ENCODE measurements at regions not wholly inside any gene's neighbourhood (a gene's known extent, or its start where the extent isn't known, plus 50 kb on each side); places are given as distances from the start of the nearest gene placed in this dataset.
A peak's percentile ranks its signal among the peaks of the same experiment; 100 is the strongest.

DNA sequence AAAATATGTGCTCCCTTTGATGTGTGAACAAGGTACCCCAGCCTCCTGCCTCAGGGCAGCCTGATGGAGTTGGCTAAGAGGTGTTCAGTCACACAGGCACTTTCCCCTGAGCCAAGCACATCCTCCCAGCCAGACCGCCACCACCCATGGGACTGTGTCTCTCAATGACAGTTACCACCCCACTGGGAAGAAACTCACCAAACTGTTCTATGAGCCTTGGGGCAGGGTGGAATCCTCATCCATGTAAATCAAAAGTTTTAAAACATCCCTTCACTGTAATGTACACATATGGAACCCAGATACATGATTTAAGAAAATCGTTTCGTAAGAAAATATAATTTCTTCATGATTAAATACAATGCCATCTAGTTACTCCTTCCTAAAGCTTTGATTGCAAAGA lies 138.4 kb upstream of the LSM14A start:
- no peaks in the 10 kb centered on the region for H3K36me3 ChIP-seq (replicated peaks in 1 of 2; ENCODE audit: control insufficient read depth in 2 of 2, insufficient read depth in 2 of 2, low read length in 2 of 2)
- no peak overlapping the region for H2BK5ac ChIP-seq (ENCODE audit: low read length)
- H3K18ac ChIP-seq (ENCODE audit: low read length), result no peak overlapping the region
- no peak overlapping the region for H3K4me2 ChIP-seq (ENCODE audit: insufficient read depth, low read length, poor library complexity, severe bottlenecking)
- H3K23ac ChIP-seq (ENCODE audit: low read depth, low read length, poor library complexity), result no peak overlapping the region
- H3K27ac ChIP-seq (replicated peaks; ENCODE audit: low read length), result no peak overlapping the region
- no peaks in the 10 kb centered on the region for H3K79me1 ChIP-seq (ENCODE audit: low read depth, low read length)
- no peaks in the 10 kb centered on the region for H3K4me1 ChIP-seq (ENCODE audit: control insufficient read depth in 2 of 2, insufficient read depth in 1 of 2, low read depth in 1 of 2, low read length in 2 of 2)
- no peak for DNase-seq (ENCODE audit: low spot score)
- no peak overlapping the region for H2BK15ac ChIP-seq (ENCODE audit: low read length)
- WGBS, 2 donors (ENCODE audit: extremely low coverage in 2 of 2, insufficient read length in 2 of 2, insufficient replicate concordance in 1 of 2), result no CpG with 5 or more reads among the region's 3 CpGs
- no peak overlapping the region for H4K8ac ChIP-seq (ENCODE audit: low read depth, low read length)
- H3K9me3 ChIP-seq (replicated peaks in 1 of 2; ENCODE audit: control insufficient read depth in 2 of 2, insufficient read depth in 1 of 2, low read depth in 1 of 2, low read length in 2 of 2), result no peaks in the 10 kb centered on the region
- H3K4me3 ChIP-seq (ENCODE audit: low read length in 2 of 2), result peak overlapping the region in 1 of 2 donors; percentile 20
- H2BK12ac ChIP-seq (ENCODE audit: low read length), result no peak overlapping the region
- H3K14ac ChIP-seq (ENCODE audit: low read length), result no peak overlapping the region
- no peak overlapping the region for H2AFZ ChIP-seq (ENCODE audit: low read length)
- no peaks in the 10 kb centered on the region for H3K27me3 ChIP-seq (ENCODE audit: control insufficient read depth in 3 of 3, insufficient read depth in 3 of 3, low read depth in 1 of 3, low read length in 3 of 3)
- no peak overlapping the region for H4K91ac ChIP-seq (ENCODE audit: low read depth, low read length, poor library complexity)
- H2AK5ac ChIP-seq (ENCODE audit: low read depth, low read length), result no peak overlapping the region
- H2BK120ac ChIP-seq (ENCODE audit: low read depth, low read length), result no peak overlapping the region
- H3K4ac ChIP-seq (ENCODE audit: low read length), result no peak overlapping the region
- H3K9ac ChIP-seq (ENCODE audit: low read depth, low read length, poor library complexity), result no peak overlapping the region

DNA sequence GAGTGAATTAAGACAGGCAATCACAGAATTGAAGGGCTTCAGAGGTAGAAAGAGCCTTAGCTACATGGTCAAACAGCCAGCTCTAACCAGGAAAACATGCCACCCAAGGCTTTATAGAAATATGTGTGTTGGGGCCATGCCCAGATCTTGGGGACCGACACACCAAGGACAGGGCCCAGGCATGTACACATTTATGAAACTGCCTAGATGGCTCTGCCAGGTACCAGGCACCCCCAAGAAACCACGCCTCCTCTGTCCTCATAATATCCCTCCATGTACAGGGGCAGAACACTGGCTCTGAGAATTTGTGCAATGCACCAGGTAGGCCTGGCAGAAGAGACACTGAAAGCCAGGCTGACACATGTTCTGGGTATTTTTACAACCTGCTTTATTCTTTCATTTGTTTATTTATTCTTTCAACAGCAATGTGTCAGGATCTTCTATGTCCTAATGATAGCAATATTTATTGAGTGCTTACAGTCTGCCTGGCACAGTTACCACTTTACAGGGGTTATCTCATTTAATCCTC lies 137.9 kb upstream of the LSM14A start:
- H3K4me3 ChIP-seq (ENCODE audit: low read length in 2 of 2), result no peak overlapping the region
- no peak overlapping the region for H2BK12ac ChIP-seq (ENCODE audit: low read length)
- H2BK15ac ChIP-seq (ENCODE audit: low read length), result no peak overlapping the region
- no peak overlapping the region for H3K27ac ChIP-seq (replicated peaks; ENCODE audit: low read length)
- H2BK5ac ChIP-seq (ENCODE audit: low read length), result no peak overlapping the region
- no peak overlapping the region for H4K91ac ChIP-seq (ENCODE audit: low read depth, low read length, poor library complexity)
- no peak overlapping the region for H3K18ac ChIP-seq (ENCODE audit: low read length)
- DNase-seq (ENCODE audit: low spot score), result no peak
- no peak overlapping the region for H3K23ac ChIP-seq (ENCODE audit: low read depth, low read length, poor library complexity)
- H3K14ac ChIP-seq (ENCODE audit: low read length), result no peak overlapping the region
- H3K9ac ChIP-seq (ENCODE audit: low read depth, low read length, poor library complexity), result no peak overlapping the region
- H2AK5ac ChIP-seq (ENCODE audit: low read depth, low read length), result no peak overlapping the region
- no peaks in the 10 kb centered on the region for H3K36me3 ChIP-seq (replicated peaks in 1 of 2; ENCODE audit: control insufficient read depth in 2 of 2, insufficient read depth in 2 of 2, low read length in 2 of 2)
- no peak overlapping the region for H2BK120ac ChIP-seq (ENCODE audit: low read depth, low read length)
- H3K4me1 ChIP-seq (ENCODE audit: control insufficient read depth in 2 of 2, insufficient read depth in 1 of 2, low read depth in 1 of 2, low read length in 2 of 2), result no peaks in the 10 kb centered on the region
- H4K8ac ChIP-seq (ENCODE audit: low read depth, low read length), result no peak overlapping the region
- H3K27me3 ChIP-seq (ENCODE audit: control insufficient read depth in 3 of 3, insufficient read depth in 3 of 3, low read depth in 1 of 3, low read length in 3 of 3), result no peaks in the 10 kb centered on the region
- no peaks in the 10 kb centered on the region for H3K9me3 ChIP-seq (replicated peaks in 1 of 2; ENCODE audit: control insufficient read depth in 2 of 2, insufficient read depth in 1 of 2, low read depth in 1 of 2, low read length in 2 of 2)
- no CpG with 5 or more reads among the region's 2 CpGs for WGBS, 2 donors (ENCODE audit: extremely low coverage in 2 of 2, insufficient read length in 2 of 2, insufficient replicate concordance in 1 of 2)
- no peaks in the 10 kb centered on the region for H3K79me1 ChIP-seq (ENCODE audit: low read depth, low read length)
- no peak overlapping the region for H3K4ac ChIP-seq (ENCODE audit: low read length)
- no peak overlapping the region for H2AFZ ChIP-seq (ENCODE audit: low read length)
- H3K4me2 ChIP-seq (ENCODE audit: insufficient read depth, low read length, poor library complexity, severe bottlenecking), result no peak overlapping the region

- no peak overlapping the region for H2AFZ ChIP-seq (ENCODE audit: low read length)
- no peak overlapping the region for H4K91ac ChIP-seq (ENCODE audit: low read depth, low read length, poor library complexity)
- no peak overlapping the region for H3K23ac ChIP-seq (ENCODE audit: low read depth, low read length, poor library complexity)
- no peak overlapping the region for H3K4me3 ChIP-seq (ENCODE audit: low read length in 2 of 2)
- H3K27ac ChIP-seq (replicated peaks; ENCODE audit: low read length), result no peak overlapping the region
- no peak overlapping the region for H3K4ac ChIP-seq (ENCODE audit: low read length)
- no peak overlapping the region for H2BK15ac ChIP-seq (ENCODE audit: low read length)
- H3K4me1 ChIP-seq (ENCODE audit: control insufficient read depth in 2 of 2, insufficient read depth in 1 of 2, low read depth in 1 of 2, low read length in 2 of 2), result no peaks in the 10 kb centered on the region
- no peak overlapping the region for H3K18ac ChIP-seq (ENCODE audit: low read length)
- H3K36me3 ChIP-seq (replicated peaks in 1 of 2; ENCODE audit: control insufficient read depth in 2 of 2, insufficient read depth in 2 of 2, low read length in 2 of 2), result no peaks in the 10 kb centered on the region
- no peak overlapping the region for H4K8ac ChIP-seq (ENCODE audit: low read depth, low read length)
- H3K4me2 ChIP-seq (ENCODE audit: insufficient read depth, low read length, poor library complexity, severe bottlenecking), result no peak overlapping the region
- no peaks in the 10 kb centered on the region for H3K79me1 ChIP-seq (ENCODE audit: low read depth, low read length)
- H2BK120ac ChIP-seq (ENCODE audit: low read depth, low read length), result no peak overlapping the region
- no CpG with 5 or more reads among the region's 15 CpGs for WGBS, 2 donors (ENCODE audit: extremely low coverage in 2 of 2, insufficient read length in 2 of 2, insufficient replicate concordance in 1 of 2)
- H2BK5ac ChIP-seq (ENCODE audit: low read length), result no peak overlapping the region
- H2AK5ac ChIP-seq (ENCODE audit: low read depth, low read length), result no peak overlapping the region
- H3K9ac ChIP-seq (ENCODE audit: low read depth, low read length, poor library complexity), result no peak overlapping the region
- no peaks in the 10 kb centered on the region for H3K27me3 ChIP-seq (ENCODE audit: control insufficient read depth in 3 of 3, insufficient read depth in 3 of 3, low read depth in 1 of 3, low read length in 3 of 3)
- no peak overlapping the region for H3K14ac ChIP-seq (ENCODE audit: low read length)
- peak; percentile 46 for DNase-seq (ENCODE audit: low spot score)
- no peaks in the 10 kb centered on the region for H3K9me3 ChIP-seq (replicated peaks in 1 of 2; ENCODE audit: control insufficient read depth in 2 of 2, insufficient read depth in 1 of 2, low read depth in 1 of 2, low read length in 2 of 2)
- no peak overlapping the region for H2BK12ac ChIP-seq (ENCODE audit: low read length)
Measured at GRCh38 chr19:34041925-34042521, 130.3 kb upstream of the LSM14A start.

DNA sequence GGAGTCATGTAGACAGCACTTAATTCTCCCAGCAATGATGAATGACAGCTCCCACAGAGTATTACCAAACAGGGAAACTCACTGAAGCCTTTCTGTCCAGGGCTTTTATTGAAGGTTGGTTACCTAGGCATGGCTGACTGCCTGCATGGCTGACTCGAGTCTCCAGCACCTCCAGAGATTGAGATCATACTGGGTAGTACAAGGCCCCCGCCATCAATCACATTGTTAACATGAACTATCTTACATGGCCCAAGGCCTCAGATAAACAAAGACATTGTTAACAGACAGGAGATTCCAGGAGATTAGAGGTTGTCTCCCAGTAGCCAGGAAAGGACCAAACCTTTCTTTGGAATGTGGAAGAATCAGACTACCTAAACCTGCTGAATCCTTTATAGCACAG lies 128.3 kb upstream of the LSM14A start:
- no peak overlapping the region for H3K9ac ChIP-seq (ENCODE audit: low read depth, low read length, poor library complexity)
- H3K4me2 ChIP-seq (ENCODE audit: insufficient read depth, low read length, poor library complexity, severe bottlenecking), result no peak overlapping the region
- H2BK5ac ChIP-seq (ENCODE audit: low read length), result no peak overlapping the region
- H3K27me3 ChIP-seq (ENCODE audit: control insufficient read depth in 3 of 3, insufficient read depth in 3 of 3, low read depth in 1 of 3, low read length in 3 of 3), result no peaks in the 10 kb centered on the region
- H2AK5ac ChIP-seq (ENCODE audit: low read depth, low read length), result no peak overlapping the region
- no peaks in the 10 kb centered on the region for H3K36me3 ChIP-seq (replicated peaks in 1 of 2; ENCODE audit: control insufficient read depth in 2 of 2, insufficient read depth in 2 of 2, low read length in 2 of 2)
- H3K18ac ChIP-seq (ENCODE audit: low read length), result no peak overlapping the region
- no peak overlapping the region for H2BK120ac ChIP-seq (ENCODE audit: low read depth, low read length)
- no peak overlapping the region for H3K27ac ChIP-seq (replicated peaks; ENCODE audit: low read length)
- H3K4me1 ChIP-seq (ENCODE audit: control insufficient read depth in 2 of 2, insufficient read depth in 1 of 2, low read depth in 1 of 2, low read length in 2 of 2), result no peaks in the 10 kb centered on the region
- H3K4ac ChIP-seq (ENCODE audit: low read length), result no peak overlapping the region
- H3K23ac ChIP-seq (ENCODE audit: low read depth, low read length, poor library complexity), result no peak overlapping the region
- no peaks in the 10 kb centered on the region for H3K9me3 ChIP-seq (replicated peaks in 1 of 2; ENCODE audit: control insufficient read depth in 2 of 2, insufficient read depth in 1 of 2, low read depth in 1 of 2, low read length in 2 of 2)
- H2AFZ ChIP-seq (ENCODE audit: low read length), result no peak overlapping the region
- no peak for DNase-seq (ENCODE audit: low spot score)
- no peak overlapping the region for H3K4me3 ChIP-seq (ENCODE audit: low read length in 2 of 2)
- H2BK12ac ChIP-seq (ENCODE audit: low read length), result no peak overlapping the region
- H3K79me1 ChIP-seq (ENCODE audit: low read depth, low read length), result no peaks in the 10 kb centered on the region
- no peak overlapping the region for H3K14ac ChIP-seq (ENCODE audit: low read length)
- H2BK15ac ChIP-seq (ENCODE audit: low read length), result no peak overlapping the region
- H4K8ac ChIP-seq (ENCODE audit: low read depth, low read length), result no peak overlapping the region
- no CpG with 5 or more reads among the region's 2 CpGs for WGBS, 2 donors (ENCODE audit: extremely low coverage in 2 of 2, insufficient read length in 2 of 2, insufficient replicate concordance in 1 of 2)
- no peak overlapping the region for H4K91ac ChIP-seq (ENCODE audit: low read depth, low read length, poor library complexity)
